GM10248 (cell line): ENCODE measurements at regions not wholly inside any gene's neighbourhood (a gene's known extent, or its start where the extent isn't known, plus 50 kb on each side); places are given as distances from the start of the nearest gene placed in this dataset.

Experiments used
- CTCF ChIA-PET: fragments of 300-600 bp; sonication (Branson Sonifier 250); formaldehyde crosslinking; extraction: SDS; loops from one replicate; lab custom pipeline; 2021; ENCODE audit warnings: antibody characterized with exemption; lab: Yijun Ruan, JAX
- POLR2A ChIA-PET: fragments of 350-650 bp; sonication (Branson Sonifier 250); formaldehyde crosslinking; extraction: SDS; loops from one replicate; lab custom pipeline; 2020; ENCODE audit warnings: antibody characterized with exemption; lab: Yijun Ruan, JAX
- DNase-seq: peaks from one replicate; pipeline ENCODE4 v3.0.0; 2012; ENCODE audit errors: extremely low spot score
- CTCF ChIP-seq: IDR thresholded peaks from 2 replicates; pipeline ENCODE4 v1.5.1; 2012; ENCODE audit warnings: mild to moderate bottlenecking, low read depth; ENCODE audit errors: extremely low read depth, missing control alignments, control extremely low read depth

GRCh38 chr6:130713144-130713543 is 114.1 kb upstream of the SMLR1 start:
- ChIA-PET CTCF (no interaction called here), POLR2A (no interaction called here)
- DNase-seq: no peak
- no peak for TF ChIP-seq CTCF

- no peak for DNase-seq
- no peak for TF ChIP-seq CTCF
- CTCF ChIA-PET: interaction anchor here (1.7 to 1.8 kb wide), 2 partner anchors 17 to 397 kb away, joined by 4 to 7 read pairs; no protein-coding TSS in a partner anchor
- POLR2A ChIA-PET: no interaction called here
These were observed 112.1 kb upstream of the SMLR1 start for GRCh38 chr6:130715058-130715457.

DNA sequence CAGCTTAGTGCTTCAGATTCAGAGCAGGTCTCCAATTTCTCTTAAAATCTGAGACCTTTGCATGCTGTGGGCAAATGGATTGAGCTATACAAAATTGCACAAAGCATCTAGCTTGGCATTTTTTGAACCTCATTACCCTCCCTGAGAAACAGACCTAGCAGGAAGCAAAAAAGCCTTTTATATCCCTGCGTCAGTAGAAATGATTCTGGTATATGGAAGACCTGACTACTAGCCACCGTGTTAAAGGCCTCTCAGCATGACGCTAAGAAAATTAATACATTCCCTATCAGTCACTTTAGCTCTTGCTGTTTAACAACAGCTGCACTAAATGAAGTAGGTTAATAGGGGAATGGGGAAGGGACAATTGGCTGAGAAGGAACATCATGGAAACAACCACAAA is 110.7 kb upstream of the SMLR1 start:
- DNase-seq: no peak
- CTCF ChIA-PET: interaction anchor here (0.8 to 1.4 kb wide), 8 partner anchors 8 to 394 kb away, joined by 3 to 5 read pairs (median 3); no protein-coding TSS in a partner anchor
- POLR2A ChIA-PET: no interaction called here
- TF ChIP-seq CTCF: no peak

DNA sequence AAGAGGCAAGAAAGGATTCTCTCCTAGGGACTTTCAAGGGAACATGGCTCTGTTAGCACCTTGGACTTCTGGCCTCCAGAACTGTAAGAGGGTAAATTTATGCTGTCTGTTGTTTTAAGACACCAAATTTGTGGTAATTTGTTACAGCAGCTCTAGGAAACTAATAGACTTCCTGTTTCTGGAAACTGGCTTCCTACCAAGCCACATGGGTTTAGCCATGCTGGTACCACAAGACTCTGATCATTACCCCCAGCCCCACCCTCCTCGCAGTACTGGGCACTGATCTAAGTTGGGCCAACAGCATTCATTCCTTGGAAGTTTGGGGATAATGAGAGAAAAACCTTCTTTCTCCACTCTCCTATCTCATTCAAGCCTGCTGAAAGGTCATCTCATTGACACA is 109.5 kb upstream of the SMLR1 start:
- ChIA-PET POLR2A (no interaction called here), CTCF (interaction anchor here (1.4 kb wide), 1 partner anchor 8 kb away, joined by 3 read pairs; no protein-coding TSS in a partner anchor)
- TF ChIP-seq CTCF: no peak
- no peak for DNase-seq

DNA sequence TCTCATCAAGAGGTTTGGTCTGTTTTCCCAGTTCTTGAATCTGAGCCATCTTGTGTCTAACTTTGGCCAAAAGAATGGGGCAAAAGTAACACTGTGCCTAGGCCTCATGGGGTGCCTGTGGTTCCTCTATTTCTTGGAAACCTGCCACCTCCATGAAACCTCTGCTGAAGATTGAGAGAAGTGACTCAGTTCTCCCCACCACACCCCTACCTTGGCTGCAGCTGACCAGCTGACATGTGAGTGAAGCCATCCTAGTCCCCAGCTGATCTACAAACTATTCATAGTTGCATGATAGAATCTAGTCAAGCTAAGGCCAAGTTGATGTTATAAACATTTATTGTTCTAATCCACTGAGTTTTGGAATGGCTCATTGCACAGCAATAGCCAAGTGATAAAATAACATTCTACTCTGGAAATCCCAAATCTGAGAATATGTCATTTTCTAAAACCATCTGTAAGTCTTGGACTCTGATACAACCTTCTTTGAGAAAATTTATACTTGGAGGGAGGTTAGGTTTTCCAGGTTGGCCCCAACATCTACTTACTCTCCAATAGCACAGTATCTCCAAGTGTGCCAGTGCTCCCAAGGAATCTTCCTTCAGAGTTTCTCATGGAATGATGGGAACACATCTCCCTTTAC is 107.0 kb upstream of the SMLR1 start:
- ChIA-PET POLR2A (no interaction called here), CTCF (interaction anchor here (1.4 to 1.5 kb wide), 2 partner anchors 22 to 398 kb away, joined by 4 read pairs; no protein-coding TSS in a partner anchor)
- TF ChIP-seq CTCF: no peak
- DNase-seq: no peak

DNA sequence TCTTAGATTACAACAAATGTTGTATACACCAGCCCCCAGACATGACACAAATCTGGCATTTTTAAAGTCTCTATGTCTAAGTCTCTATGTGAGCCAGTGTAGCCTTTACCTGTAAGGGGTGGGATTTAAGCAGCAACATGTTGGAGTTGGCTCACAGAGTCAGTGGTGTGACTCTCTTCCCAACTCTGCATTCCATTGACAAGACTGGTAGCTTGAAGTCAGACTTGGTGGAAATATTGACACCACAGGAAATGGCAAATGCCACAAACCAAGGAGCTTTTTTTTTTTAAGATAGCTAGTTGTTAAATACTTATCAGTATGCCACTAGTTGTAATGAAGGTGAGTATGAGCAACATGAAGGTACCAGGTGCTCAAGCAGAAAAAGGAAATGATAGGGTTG is 103.1 kb upstream of the SMLR1 start:
- TF ChIP-seq CTCF: no peak
- no peak for DNase-seq
- ChIA-PET POLR2A (no interaction called here), CTCF (interaction anchor here (1.1 to 1.3 kb wide), 2 partner anchors 15 to 17 kb away, joined by 3 read pairs; no protein-coding TSS in a partner anchor)
